ENCODE measurements at regions not wholly inside any gene's neighbourhood (a gene's known extent, or its start where the extent isn't known, plus 50 kb on each side); places are given as distances from the start of the nearest gene placed in this dataset.
"Not testable (repeated sequence)": the region's sequence is repeated elsewhere in the genome, so short reads cannot be mapped to it uniquely, and the experiment has no call there.

- no peak overlapping the region for H3K27ac ChIP-seq (ENCODE audit: insufficient read depth, low read depth, low read length)
- no peak for DNase-seq (ENCODE audit: low read depth, low spot score)
- BruUV-seq (replicated peaks) = no TSS peak
- no peaks in the 10 kb centered on the region for H3K36me3 ChIP-seq (ENCODE audit: control insufficient read depth in 2 of 2, extremely low read depth in 1 of 2, insufficient read depth in 2 of 2, low read length in 2 of 2)
- ChIA-PET CTCF (no interaction called here), POLR2A (no interaction called here)
- H3K4me2 ChIP-seq (ENCODE audit: insufficient read depth, low read length) = no peak overlapping the region
- intact Hi-C loops (cut with micrococcal nuclease) (no loop called here), dilution Hi-C loops (cut with MboI; ENCODE audit: extremely low pct_ligation_motif_present, low sequenced_read_pairs) (no loop called here)
- H3K9ac ChIP-seq (replicated peaks; ENCODE audit: extremely low read depth, insufficient read depth, low read length) = no peak overlapping the region
- no peak for FAIRE-seq
- TF ChIP-seq POLR2A (IDR thresholded peaks at IDR 0.05; ENCODE audit: low read depth, low read length) = no peak
- no peak for TF ChIP-seq JUN (IDR thresholded peaks at IDR 0.05; ENCODE audit: borderline replicate concordance, insufficient read depth, insufficient read length, low read depth)
- no peaks in the 10 kb centered on the region for H3K9me3 ChIP-seq (replicated peaks; ENCODE audit: control insufficient read depth, insufficient read depth, low read length)
- no peak overlapping the region for H2AFZ ChIP-seq (ENCODE audit: low read depth, low read length)
- H4K20me1 ChIP-seq (replicated peaks; ENCODE audit: control insufficient read depth, extremely low read depth, insufficient read depth, low read length) = no peaks in the 10 kb centered on the region
- no peaks in the 10 kb centered on the region for H3K79me2 ChIP-seq (ENCODE audit: control insufficient read depth, insufficient read depth, low read length)
- no peaks in the 10 kb centered on the region for H3K4me1 ChIP-seq (ENCODE audit: control insufficient read depth, extremely low read depth, insufficient read depth, low read length)
- no peaks in the 10 kb centered on the region for H3K27me3 ChIP-seq (ENCODE audit: control insufficient read depth in 2 of 2, insufficient read depth in 2 of 2, low read length in 2 of 2)
- no peak overlapping the region for H3K4me3 ChIP-seq (replicated peaks in 1 of 3; ENCODE audit: insufficient read depth in 1 of 3, low read depth in 1 of 3, low read length in 3 of 3)
- no peaks in the 10 kb centered on the region for H3K9me1 ChIP-seq (replicated peaks; ENCODE audit: control insufficient read depth, extremely low read depth, insufficient read depth, low read length)
Observed at GRCh38 chr5:104840284-104840683, 1277.7 kb upstream of the NUDT12 start.

- H3K9me1 ChIP-seq (replicated peaks; ENCODE audit: control insufficient read depth, extremely low read depth, insufficient read depth, low read length); BruUV-seq (replicated peaks); H3K4me1 ChIP-seq (ENCODE audit: control insufficient read depth, extremely low read depth, insufficient read depth, low read length); DNase-seq (ENCODE audit: low read depth, low spot score); H3K27ac ChIP-seq (ENCODE audit: insufficient read depth, low read depth, low read length); H3K9me3 ChIP-seq (replicated peaks; ENCODE audit: control insufficient read depth, insufficient read depth, low read length); dilution Hi-C loops (cut with MboI; ENCODE audit: extremely low pct_ligation_motif_present, low sequenced_read_pairs); H3K36me3 ChIP-seq (ENCODE audit: control insufficient read depth in 2 of 2, extremely low read depth in 1 of 2, insufficient read depth in 2 of 2, low read length in 2 of 2); H3K9ac ChIP-seq (replicated peaks; ENCODE audit: extremely low read depth, insufficient read depth, low read length); FAIRE-seq; H2AFZ ChIP-seq (ENCODE audit: low read depth, low read length); H4K20me1 ChIP-seq (replicated peaks; ENCODE audit: control insufficient read depth, extremely low read depth, insufficient read depth, low read length); H3K4me3 ChIP-seq (replicated peaks in 1 of 3; ENCODE audit: insufficient read depth in 1 of 3, low read depth in 1 of 3, low read length in 3 of 3); H3K27me3 ChIP-seq (ENCODE audit: control insufficient read depth in 2 of 2, insufficient read depth in 2 of 2, low read length in 2 of 2); POLR2A ChIA-PET; CTCF ChIA-PET; H3K79me2 ChIP-seq (ENCODE audit: control insufficient read depth, insufficient read depth, low read length); intact Hi-C loops (cut with micrococcal nuclease); H3K4me2 ChIP-seq (ENCODE audit: insufficient read depth, low read length): not testable (repeated sequence)
Observed at GRCh38 chr5:104831515-104831914, 1268.9 kb upstream of the NUDT12 start.

GRCh38 chr5:104821606-104822005 is 1259.0 kb upstream of the NUDT12 start:
- no peaks in the 10 kb centered on the region for H3K9me1 ChIP-seq (replicated peaks; ENCODE audit: control insufficient read depth, extremely low read depth, insufficient read depth, low read length)
- CTCF ChIA-PET = no interaction called here
- no peaks in the 10 kb centered on the region for H4K20me1 ChIP-seq (replicated peaks; ENCODE audit: control insufficient read depth, extremely low read depth, insufficient read depth, low read length)
- dilution Hi-C loops (cut with MboI; ENCODE audit: extremely low pct_ligation_motif_present, low sequenced_read_pairs) (no loop called here), intact Hi-C loops (cut with micrococcal nuclease) (no loop called here)
- no peaks in the 10 kb centered on the region for H3K27me3 ChIP-seq (ENCODE audit: control insufficient read depth in 2 of 2, insufficient read depth in 2 of 2, low read length in 2 of 2)
- TF ChIP-seq GATA2 (IDR thresholded peaks at IDR 0.05; ENCODE audit: insufficient read depth, insufficient read length, low read depth, low read length) (no peak), MAX (IDR thresholded peaks at IDR 0.05; ENCODE audit: insufficient read depth, insufficient read length) (no peak), FOS (IDR thresholded peaks at IDR 0.05; ENCODE audit: borderline replicate concordance, insufficient read depth, low read length) (no peak), MYC (IDR thresholded peaks at IDR 0.05; ENCODE audit: low read depth, low read length) (no peak), POLR2AphosphoS5 (IDR thresholded peaks at IDR 0.05; ENCODE audit: insufficient read depth, low read depth, low read length) (no peak), EZH2 (IDR thresholded peaks at IDR 0.05; ENCODE audit: borderline replicate concordance, low read depth, low read length, severe bottlenecking) (no peak), POLR2A (IDR thresholded peaks at IDR 0.05; ENCODE audit: low read depth, low read length) (no peak), JUN (IDR thresholded peaks at IDR 0.05; ENCODE audit: borderline replicate concordance, insufficient read depth, insufficient read length, low read depth) (no peak)
- TF ChIP-seq, protein P1, sequence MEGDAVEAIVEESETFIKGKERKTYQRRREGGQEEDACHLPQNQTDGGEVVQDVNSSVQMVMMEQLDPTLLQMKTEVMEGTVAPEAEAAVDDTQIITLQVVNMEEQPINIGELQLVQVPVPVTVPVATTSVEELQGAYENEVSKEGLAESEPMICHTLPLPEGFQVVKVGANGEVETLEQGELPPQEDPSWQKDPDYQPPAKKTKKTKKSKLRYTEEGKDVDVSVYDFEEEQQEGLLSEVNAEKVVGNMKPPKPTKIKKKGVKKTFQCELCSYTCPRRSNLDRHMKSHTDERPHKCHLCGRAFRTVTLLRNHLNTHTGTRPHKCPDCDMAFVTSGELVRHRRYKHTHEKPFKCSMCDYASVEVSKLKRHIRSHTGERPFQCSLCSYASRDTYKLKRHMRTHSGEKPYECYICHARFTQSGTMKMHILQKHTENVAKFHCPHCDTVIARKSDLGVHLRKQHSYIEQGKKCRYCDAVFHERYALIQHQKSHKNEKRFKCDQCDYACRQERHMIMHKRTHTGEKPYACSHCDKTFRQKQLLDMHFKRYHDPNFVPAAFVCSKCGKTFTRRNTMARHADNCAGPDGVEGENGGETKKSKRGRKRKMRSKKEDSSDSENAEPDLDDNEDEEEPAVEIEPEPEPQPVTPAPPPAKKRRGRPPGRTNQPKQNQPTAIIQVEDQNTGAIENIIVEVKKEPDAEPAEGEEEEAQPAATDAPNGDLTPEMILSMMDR (IDR thresholded peaks at IDR 0.05; ENCODE audit: extremely low read depth in 1 of 2, insufficient read depth in 1 of 2, low read depth in 1 of 2, low read length in 2 of 2) = no peak
- no peaks in the 10 kb centered on the region for H3K79me2 ChIP-seq (ENCODE audit: control insufficient read depth, insufficient read depth, low read length)
- H3K4me1 ChIP-seq (ENCODE audit: control insufficient read depth, extremely low read depth, insufficient read depth, low read length) = no peaks in the 10 kb centered on the region
- DNase-seq (ENCODE audit: low read depth, low spot score) = no peak
- H3K4me3 ChIP-seq (replicated peaks in 1 of 3; ENCODE audit: insufficient read depth in 1 of 3, low read depth in 1 of 3, low read length in 3 of 3) = no peak overlapping the region
- FAIRE-seq = no peak
- no peaks in the 10 kb centered on the region for H3K36me3 ChIP-seq (ENCODE audit: control insufficient read depth in 2 of 2, extremely low read depth in 1 of 2, insufficient read depth in 2 of 2, low read length in 2 of 2)
- no peak overlapping the region for H3K27ac ChIP-seq (ENCODE audit: insufficient read depth, low read depth, low read length)
- H3K9me3 ChIP-seq (replicated peaks; ENCODE audit: control insufficient read depth, insufficient read depth, low read length) = no peaks in the 10 kb centered on the region
- no TSS peak for BruUV-seq (replicated peaks)
- no peak overlapping the region for H3K9ac ChIP-seq (replicated peaks; ENCODE audit: extremely low read depth, insufficient read depth, low read length)
- H3K4me2 ChIP-seq (ENCODE audit: insufficient read depth, low read length) = no peak overlapping the region
- POLR2A ChIA-PET = no interaction called here
- no peak overlapping the region for H2AFZ ChIP-seq (ENCODE audit: low read depth, low read length)

Data from endothelial cell of umbilical vein (primary cell).